Activated CD4-positive, alpha-beta T cell treated with anti-CD3 and anti-CD28 coated beads for 36 hours (primary cell): ENCODE measurements at regions not wholly inside any gene's neighbourhood (a gene's known extent, or its start where the extent isn't known, plus 50 kb on each side); places are given as distances from the start of the nearest gene placed in this dataset.

ENCODE experiments used
- ATAC-seq: fragments of 200-7000 bp; cut with Tn5 transposase; one replicate; pipeline ENCODE4 v1.10.0; 2021; ENCODE audit warnings: mild to moderate bottlenecking, moderate library complexity
- CTCF ChIA-PET: fragments of 350-600 bp; sonication (Branson Sonifier 250); formaldehyde crosslinking; loops from one replicate; lab custom pipeline; 2021; ENCODE audit warnings: antibody characterized with exemption; lab: Charles Lee
- POLR2A ChIA-PET: fragments of 350-600 bp; sonication (Branson Sonifier 250); formaldehyde crosslinking; loops from one replicate; lab custom pipeline; 2021; ENCODE audit warnings: antibody characterized with exemption, inconsistent platforms; lab: Charles Lee
- DNase-seq: peaks from one replicate; pipeline ENCODE4 v3.0.0-alpha.2; 2020
- H3K27ac Mint-ChIP-seq: one replicate; pipeline ENCODE4 v1.8.0; 2021; ENCODE audit warnings: mixed read lengths
- H3K27me3 Mint-ChIP-seq: one replicate; pipeline ENCODE4 v1.8.0; 2021; ENCODE audit warnings: mixed read lengths
- H3K36me3 Mint-ChIP-seq: one replicate; pipeline ENCODE4 v1.8.0; 2021; ENCODE audit warnings: low read depth, mixed read lengths
- H3K4me1 Mint-ChIP-seq: one replicate; pipeline ENCODE4 v1.8.0; 2021; ENCODE audit warnings: mixed read lengths
- H3K4me3 Mint-ChIP-seq: one replicate; pipeline ENCODE4 v1.8.0; 2021; ENCODE audit warnings: mild to moderate bottlenecking, moderate library complexity, mixed read lengths
- H3K9me3 Mint-ChIP-seq: one replicate; pipeline ENCODE4 v1.8.0; 2021; ENCODE audit warnings: low read depth, mixed read lengths
- intact Hi-C, 2 experiments: fragments of 100-400 bp; cut with DNase I in 1 of 2; cut with micrococcal nuclease in 1 of 2; formaldehyde crosslinking; loops; one replicate each; pipeline versions ENCODE4 v1.14.2 to v1.15.1; 2022 to 2024; cut with DNase I, micrococcal nuclease

DNA sequence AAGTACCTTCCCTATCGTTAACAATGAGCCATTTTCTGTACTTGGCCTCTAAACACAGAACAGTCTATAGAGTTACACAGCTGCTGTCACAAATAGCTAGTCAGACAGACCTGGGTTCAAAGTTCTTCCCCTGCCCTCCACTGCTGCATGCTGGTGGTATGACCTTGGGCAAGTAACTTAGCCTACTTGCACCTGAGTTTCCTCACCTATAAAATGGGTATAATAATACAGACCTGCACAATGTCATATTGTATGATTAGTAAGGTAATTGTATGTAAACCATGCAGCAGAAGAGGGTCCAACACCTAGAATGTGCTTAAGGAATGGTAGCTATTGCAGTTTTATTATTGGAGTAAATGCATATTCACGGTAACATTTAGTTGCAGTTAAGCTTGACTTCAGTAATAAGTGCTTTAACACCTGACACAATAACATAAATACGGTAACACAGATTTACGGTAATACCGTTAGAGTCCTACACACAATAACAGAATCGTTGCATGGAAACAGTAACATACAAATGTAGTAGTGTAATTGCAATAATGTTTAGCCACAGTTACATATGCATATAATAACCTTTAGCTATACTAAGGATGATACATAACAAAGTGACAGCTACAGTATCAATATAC is 193.3 kb upstream of the CSF3R start:
- peaks cover 18% of the 10 kb centered on the region for H3K27me3 Mint-ChIP-seq
- ChIA-PET CTCF (interaction anchor here (1.2 kb wide), 1 partner anchor 26 kb away, joined by 3 read pairs; no protein-coding TSS in a partner anchor), POLR2A (interaction anchor here (0.5 kb wide), 1 partner anchor 672 kb away, joined by 4 read pairs; no protein-coding TSS in a partner anchor)
- ATAC-seq (no peak), DNase-seq (no peak)
- no peaks in the 10 kb centered on the region for H3K4me1 Mint-ChIP-seq
- no peak overlapping the region for H3K4me3 Mint-ChIP-seq
- intact Hi-C loops, result no loop called here
- no peak overlapping the region for H3K27ac Mint-ChIP-seq
- H3K36me3 Mint-ChIP-seq, result no peaks in the 10 kb centered on the region
- no peaks in the 10 kb centered on the region for H3K9me3 Mint-ChIP-seq

DNA sequence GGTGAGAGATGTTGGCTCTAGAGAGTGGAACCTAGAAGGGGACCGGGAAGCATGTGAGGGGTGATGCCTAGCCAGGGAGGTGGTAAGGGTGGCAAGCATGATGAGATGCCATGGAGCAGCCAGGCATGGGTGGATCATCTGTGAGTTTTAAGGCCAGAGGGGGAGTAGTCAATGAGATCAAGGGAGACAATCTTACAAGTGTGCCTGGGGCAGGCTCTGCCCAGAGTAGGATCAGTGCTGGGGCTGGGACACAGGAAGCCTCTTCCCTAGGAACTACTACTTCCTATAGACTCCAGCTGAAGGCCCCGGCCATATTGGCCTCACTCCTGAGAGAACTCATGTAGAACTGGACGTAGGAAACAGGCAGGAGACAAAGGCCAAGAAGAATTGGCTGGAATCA is 192.4 kb upstream of the CSF3R start:
- H3K27me3 Mint-ChIP-seq, result peaks cover 24% of the 10 kb centered on the region
- H3K27ac Mint-ChIP-seq, result no peak overlapping the region
- ATAC-seq (no peak), DNase-seq (no peak)
- POLR2A ChIA-PET, result no interaction called here
- H3K9me3 Mint-ChIP-seq, result no peaks in the 10 kb centered on the region
- intact Hi-C loops, result no loop called here
- no peaks in the 10 kb centered on the region for H3K4me1 Mint-ChIP-seq
- no peaks in the 10 kb centered on the region for H3K36me3 Mint-ChIP-seq
- no peak overlapping the region for H3K4me3 Mint-ChIP-seq
- CTCF ChIA-PET, result interaction anchor here (0.5 to 0.9 kb wide), 3 partner anchors 24 to 210 kb away, joined by 3 to 4 read pairs (median 4); no protein-coding TSS in a partner anchor

- no peaks in the 10 kb centered on the region for H3K4me1 Mint-ChIP-seq
- CTCF ChIA-PET, result interaction anchor here (0.6 to 1.0 kb wide), 2 partner anchors 25 to 480 kb away, joined by 3 read pairs; no protein-coding TSS in a partner anchor
- H3K27ac Mint-ChIP-seq, result no peak overlapping the region
- POLR2A ChIA-PET, result no interaction called here
- no peaks in the 10 kb centered on the region for H3K36me3 Mint-ChIP-seq
- H3K9me3 Mint-ChIP-seq, result no peaks in the 10 kb centered on the region
- ATAC-seq (no peak), DNase-seq (no peak)
- H3K4me3 Mint-ChIP-seq, result no peak overlapping the region
- intact Hi-C loops, result no loop called here
- H3K27me3 Mint-ChIP-seq, result peaks cover 27% of the 10 kb centered on the region
Observed at GRCh38 chr1:36673202-36673601, 190.5 kb upstream of the CSF3R start.

DNA sequence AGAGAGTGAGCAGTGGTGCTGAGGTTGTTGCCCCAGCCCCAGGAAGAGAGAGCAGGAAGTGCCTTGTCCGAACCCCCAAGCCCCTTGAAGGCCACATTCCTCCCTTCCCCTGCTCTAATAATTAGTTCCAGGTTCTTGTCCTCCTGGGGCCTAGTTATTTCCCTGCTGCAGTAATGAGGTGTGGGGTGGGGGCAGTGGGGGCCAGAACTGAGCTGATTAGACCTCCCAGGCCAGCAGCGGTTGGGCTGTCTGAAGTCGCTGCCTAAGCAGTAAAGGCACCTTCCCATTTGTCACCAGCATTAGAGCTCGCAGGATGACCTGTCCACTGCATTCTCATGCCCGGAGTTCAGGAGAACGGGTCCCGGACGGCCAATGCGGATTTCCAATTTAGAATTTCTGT is 186.5 kb upstream of the CSF3R start:
- ATAC-seq (no peak), DNase-seq (no peak)
- H3K4me1 Mint-ChIP-seq, result no peaks in the 10 kb centered on the region
- CTCF ChIA-PET, result interaction anchor here (1.0 kb wide), 1 partner anchor 12 kb away, joined by 3 read pairs; no protein-coding TSS in a partner anchor
- H3K36me3 Mint-ChIP-seq, result no peaks in the 10 kb centered on the region
- no peaks in the 10 kb centered on the region for H3K9me3 Mint-ChIP-seq
- intact Hi-C loops, result no loop called here
- POLR2A ChIA-PET, result no interaction called here
- H3K27me3 Mint-ChIP-seq, result peaks cover 18% of the 10 kb centered on the region
- no peak overlapping the region for H3K4me3 Mint-ChIP-seq
- no peak overlapping the region for H3K27ac Mint-ChIP-seq

- ChIA-PET CTCF (interaction anchor here (0.7 to 1.2 kb wide), 4 partner anchors 16 to 1697 kb away, joined by 3 to 6 read pairs (median 3); no protein-coding TSS in a partner anchor), POLR2A (no interaction called here)
- no peak for DNase-seq
- peaks cover 18% of the 10 kb centered on the region for H3K27me3 Mint-ChIP-seq
- H3K9me3 Mint-ChIP-seq, result no peaks in the 10 kb centered on the region
- no peak overlapping the region for H3K27ac Mint-ChIP-seq
- H3K36me3 Mint-ChIP-seq, result no peaks in the 10 kb centered on the region
- no peaks in the 10 kb centered on the region for H3K4me1 Mint-ChIP-seq
- no peak overlapping the region for H3K4me3 Mint-ChIP-seq
- no peak for ATAC-seq
- intact Hi-C loops, result no loop called here
Observed at GRCh38 chr1:36667836-36668235, 185.1 kb upstream of the CSF3R start.

GRCh38 chr1:36667256-36667655 is 184.5 kb upstream of the CSF3R start:
- POLR2A ChIA-PET, result no interaction called here
- Mint-ChIP-seq H3K27me3 (peaks cover 18% of the 10 kb centered on the region), H3K27ac (no peak overlapping the region), H3K4me1 (no peaks in the 10 kb centered on the region), H3K9me3 (no peaks in the 10 kb centered on the region), H3K36me3 (no peaks in the 10 kb centered on the region), H3K4me3 (no peak overlapping the region)
- DNase-seq (no peak), ATAC-seq (no peak)
- CTCF ChIA-PET, result interaction anchor here (0.7 to 1.2 kb wide), 4 partner anchors 16 to 1698 kb away, joined by 3 to 6 read pairs (median 3); no protein-coding TSS in a partner anchor
- intact Hi-C loops, result no loop called here

DNA sequence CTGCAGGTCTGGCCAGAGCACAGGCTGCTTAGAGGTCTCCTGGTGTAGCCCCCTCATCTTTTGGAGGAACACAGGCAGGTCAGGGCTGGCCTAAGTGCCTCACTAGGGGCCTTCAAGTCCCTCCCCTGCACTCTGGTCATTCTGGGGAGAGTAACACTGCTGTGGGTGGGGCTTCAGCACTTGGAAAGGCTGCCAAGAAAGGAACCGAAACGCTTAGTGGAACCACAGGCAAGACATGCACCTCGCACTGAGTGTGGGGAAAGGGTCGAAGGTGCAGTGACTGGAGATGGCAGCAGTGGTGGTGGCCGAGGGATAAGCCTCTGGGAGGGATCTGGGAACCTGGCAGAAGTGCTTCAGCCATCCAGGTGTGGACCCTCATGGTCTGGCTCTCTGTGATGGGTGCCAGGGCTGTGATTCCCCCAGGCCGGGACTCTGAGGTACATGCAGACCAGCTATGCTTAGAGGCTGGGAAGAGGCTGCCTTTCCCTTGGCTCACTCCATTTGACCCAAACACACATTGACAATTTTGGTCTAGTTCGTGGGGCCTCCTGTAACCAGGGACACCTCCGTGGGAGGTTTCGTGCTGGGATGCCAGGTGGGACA is 182.9 kb upstream of the CSF3R start:
- ChIA-PET CTCF (no interaction called here), POLR2A (no interaction called here)
- DNase-seq, result no peak
- intact Hi-C loops, result no loop called here
- Mint-ChIP-seq H3K9me3 (no peaks in the 10 kb centered on the region), H3K27ac (no peak overlapping the region), H3K4me3 (no peak overlapping the region), H3K4me1 (no peaks in the 10 kb centered on the region), H3K36me3 (no peaks in the 10 kb centered on the region), H3K27me3 (peaks cover 15% of the 10 kb centered on the region)
- ATAC-seq, result no peak

DNA sequence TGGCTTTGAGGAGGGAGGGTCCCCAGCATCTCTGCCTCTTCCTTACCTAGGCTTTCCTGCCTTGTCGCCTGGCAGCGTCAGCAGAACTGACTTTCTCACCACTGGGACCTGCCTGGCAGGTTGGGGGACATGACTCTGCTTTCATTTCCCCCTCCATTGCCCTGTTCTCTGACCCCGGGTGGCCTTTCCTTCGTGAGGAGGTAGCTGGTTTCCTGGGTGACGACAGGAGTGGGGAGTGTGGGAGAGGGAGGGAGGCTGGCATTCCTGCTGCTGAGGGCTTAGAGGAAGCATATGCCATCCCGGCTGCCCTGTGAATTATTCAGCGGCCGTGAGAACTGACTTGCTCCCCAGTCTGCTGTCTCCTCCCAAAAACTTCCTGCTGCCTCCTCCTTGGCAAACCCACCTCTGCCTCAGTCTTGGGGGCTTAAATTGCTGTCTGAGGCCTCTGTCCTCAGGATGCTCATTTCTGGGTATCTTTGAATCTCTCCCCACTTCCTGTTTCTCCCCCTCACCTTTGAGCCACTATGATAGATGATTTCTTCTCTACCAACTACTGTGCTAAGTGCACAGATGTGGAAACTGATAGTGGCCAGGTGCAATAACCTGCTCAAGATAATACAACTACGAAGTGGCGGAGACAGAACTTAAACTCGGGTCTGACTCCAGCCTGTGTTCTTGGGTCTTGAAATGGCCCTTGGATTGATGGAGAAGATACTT is 182.0 kb upstream of the CSF3R start:
- CTCF ChIA-PET, result no interaction called here
- POLR2A ChIA-PET, result no interaction called here
- no peaks in the 10 kb centered on the region for H3K36me3 Mint-ChIP-seq
- H3K27me3 Mint-ChIP-seq, result peaks cover 14% of the 10 kb centered on the region
- no peak overlapping the region for H3K4me3 Mint-ChIP-seq
- H3K9me3 Mint-ChIP-seq, result no peaks in the 10 kb centered on the region
- no peak overlapping the region for H3K27ac Mint-ChIP-seq
- ATAC-seq, result no peak
- intact Hi-C loops, result no loop called here
- no peak for DNase-seq
- no peaks in the 10 kb centered on the region for H3K4me1 Mint-ChIP-seq

DNA sequence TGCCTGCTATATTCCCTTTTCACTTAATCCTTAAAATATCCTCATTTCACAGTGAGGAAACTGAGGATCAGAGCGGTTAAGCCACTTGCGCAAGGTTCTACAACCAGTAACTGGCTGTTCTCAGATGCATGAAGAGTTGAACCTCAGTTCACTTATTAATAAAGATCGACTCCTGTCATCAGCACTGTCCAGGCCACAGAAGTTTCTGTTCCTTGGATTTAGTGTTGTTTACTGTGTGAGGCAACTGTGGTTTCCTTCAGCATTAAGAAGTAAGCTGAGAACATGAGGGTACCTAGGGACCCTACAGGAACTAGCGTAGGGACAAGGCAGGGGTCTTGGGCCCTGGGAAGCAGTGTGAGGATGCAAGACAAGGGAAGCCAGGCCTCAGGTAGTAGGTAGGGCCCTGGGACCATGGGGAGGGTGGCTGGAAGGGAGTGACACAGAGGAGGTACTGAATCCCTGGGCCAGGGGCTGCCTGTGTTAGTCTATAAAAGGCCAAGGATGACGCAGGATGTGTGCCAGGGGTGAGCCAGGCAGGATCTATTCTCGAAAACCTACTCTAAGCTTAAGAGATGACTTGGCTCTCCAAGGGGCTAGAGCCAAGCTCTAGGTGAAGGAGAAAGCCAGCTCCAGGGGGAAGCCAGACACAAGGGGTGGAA is 181.2 kb upstream of the CSF3R start:
- H3K27ac Mint-ChIP-seq, result no peak overlapping the region
- CTCF ChIA-PET, result no interaction called here
- DNase-seq (no peak), ATAC-seq (no peak)
- H3K36me3 Mint-ChIP-seq, result no peaks in the 10 kb centered on the region
- POLR2A ChIA-PET, result no interaction called here
- no peak overlapping the region for H3K4me3 Mint-ChIP-seq
- H3K27me3 Mint-ChIP-seq, result peaks cover 14% of the 10 kb centered on the region
- H3K4me1 Mint-ChIP-seq, result no peaks in the 10 kb centered on the region
- intact Hi-C loops, result no loop called here
- no peaks in the 10 kb centered on the region for H3K9me3 Mint-ChIP-seq

DNA sequence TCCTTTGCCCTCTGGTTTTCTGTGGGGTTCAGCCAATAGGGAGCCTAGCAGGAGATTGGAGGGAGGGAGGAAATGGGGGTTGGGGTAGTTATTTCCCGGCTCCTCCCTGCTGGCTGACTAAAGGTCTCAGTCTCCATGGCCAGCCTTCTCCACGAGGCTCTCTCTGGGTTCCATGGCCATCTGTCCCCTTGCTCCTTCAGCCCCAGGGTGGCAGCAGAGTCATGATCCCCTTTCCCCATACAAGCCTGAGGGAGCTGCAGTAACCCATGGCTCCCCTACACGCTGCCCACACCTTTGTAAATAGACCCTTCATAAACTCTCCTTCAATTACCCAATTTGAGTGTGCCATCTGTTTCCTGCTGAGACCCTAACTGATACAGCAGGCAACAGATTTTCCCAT is 176.1 kb upstream of the CSF3R start:
- Mint-ChIP-seq H3K9me3 (no peaks in the 10 kb centered on the region), H3K27ac (no peak overlapping the region), H3K36me3 (no peaks in the 10 kb centered on the region), H3K4me3 (no peak overlapping the region), H3K27me3 (peaks cover 11% of the 10 kb centered on the region), H3K4me1 (no peaks in the 10 kb centered on the region)
- ChIA-PET POLR2A (no interaction called here), CTCF (interaction anchor here (0.7 kb wide), 1 partner anchor 1873 kb away, joined by 3 read pairs; no protein-coding TSS in a partner anchor)
- intact Hi-C loops, result no loop called here
- DNase-seq, result no peak
- no peak for ATAC-seq

DNA sequence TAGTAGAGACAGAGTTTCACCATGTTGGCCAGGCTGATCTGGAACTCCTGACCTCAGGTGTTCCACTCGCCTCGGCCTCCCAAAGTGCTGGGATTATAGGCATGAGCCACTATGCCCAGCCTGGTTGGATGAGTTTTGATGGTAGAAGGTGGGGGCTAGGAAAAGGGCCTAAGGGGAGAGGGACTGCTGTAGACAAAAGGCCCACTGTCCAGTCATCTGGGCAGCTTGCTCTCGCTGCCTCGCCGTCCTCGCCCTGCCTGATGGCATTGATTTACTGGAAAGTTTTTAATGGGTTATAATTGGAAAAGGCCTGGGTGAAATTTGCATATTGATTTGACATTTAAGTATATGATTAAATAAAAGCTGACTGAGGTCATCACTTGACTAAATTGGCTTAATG is 175.1 kb upstream of the CSF3R start:
- Mint-ChIP-seq H3K36me3 (no peaks in the 10 kb centered on the region), H3K27ac (no peak overlapping the region), H3K4me1 (no peaks in the 10 kb centered on the region), H3K4me3 (no peak overlapping the region), H3K9me3 (no peaks in the 10 kb centered on the region), H3K27me3 (peaks cover 15% of the 10 kb centered on the region)
- ChIA-PET POLR2A (no interaction called here), CTCF (interaction anchor here (0.7 to 0.8 kb wide), 2 partner anchors 15 to 79 kb away, joined by 3 to 4 read pairs; no protein-coding TSS in a partner anchor)
- no peak for ATAC-seq
- intact Hi-C loops, result no loop called here
- no peak for DNase-seq
